ENCODE measurements at regions not wholly inside any gene's neighbourhood (a gene's known extent, or its start where the extent isn't known, plus 50 kb on each side); places are given as distances from the start of the nearest gene placed in this dataset.

DNA sequence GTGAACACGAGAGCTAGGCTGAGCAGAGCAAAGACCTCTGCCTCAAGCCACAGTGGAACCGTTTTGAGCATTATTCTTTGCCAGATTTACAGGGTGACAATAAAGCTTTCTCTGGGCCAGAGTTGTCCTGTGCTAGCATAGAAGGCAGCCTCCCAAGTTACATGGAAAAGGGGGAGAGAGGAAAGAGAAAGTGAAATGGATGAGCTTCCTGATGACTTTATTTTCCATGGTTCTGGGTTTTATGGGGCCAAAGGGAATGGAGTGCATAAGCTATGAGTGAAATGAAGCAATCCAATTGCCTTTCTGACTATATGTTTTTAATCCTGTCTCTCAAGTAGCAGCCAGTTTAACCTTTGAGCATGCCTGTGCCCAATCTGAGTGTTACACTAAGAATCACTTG, 428.4 kb downstream of the COG6 start:
- Histone ChIP-seq H3K4me1 (ENCODE audit: control insufficient read depth in 2 of 3, insufficient read depth in 2 of 3, low read depth in 1 of 3, low read length in 3 of 3) (peaks cover 0 to 4% (median 0%) of the 10 kb centered on the region in 3 donors), H3K27ac (ENCODE audit: low read depth in 2 of 2, low read length in 2 of 2) (no peak overlapping the region), H3K36me3 (ENCODE audit: control insufficient read depth in 2 of 3, insufficient read depth in 3 of 3, low read length in 3 of 3) (no peaks in the 10 kb centered on the region), H3K27me3 (ENCODE audit: control insufficient read depth, insufficient read depth, low read length) (no peaks in the 10 kb centered on the region), H3K4me3 (ENCODE audit: low read length in 3 of 3) (no peak overlapping the region), H3K9me3 (ENCODE audit: control insufficient read depth in 2 of 3, insufficient read depth in 1 of 3, low read length in 3 of 3) (no peaks in the 10 kb centered on the region), H3K9ac (ENCODE audit: low read length in 3 of 3) (no peak overlapping the region)
- FAIRE-seq (no peak), DNase-seq (no peak)
- intact Hi-C loops (cut with DNase I), result no loop called here
- TF ChIP-seq, protein P1, sequence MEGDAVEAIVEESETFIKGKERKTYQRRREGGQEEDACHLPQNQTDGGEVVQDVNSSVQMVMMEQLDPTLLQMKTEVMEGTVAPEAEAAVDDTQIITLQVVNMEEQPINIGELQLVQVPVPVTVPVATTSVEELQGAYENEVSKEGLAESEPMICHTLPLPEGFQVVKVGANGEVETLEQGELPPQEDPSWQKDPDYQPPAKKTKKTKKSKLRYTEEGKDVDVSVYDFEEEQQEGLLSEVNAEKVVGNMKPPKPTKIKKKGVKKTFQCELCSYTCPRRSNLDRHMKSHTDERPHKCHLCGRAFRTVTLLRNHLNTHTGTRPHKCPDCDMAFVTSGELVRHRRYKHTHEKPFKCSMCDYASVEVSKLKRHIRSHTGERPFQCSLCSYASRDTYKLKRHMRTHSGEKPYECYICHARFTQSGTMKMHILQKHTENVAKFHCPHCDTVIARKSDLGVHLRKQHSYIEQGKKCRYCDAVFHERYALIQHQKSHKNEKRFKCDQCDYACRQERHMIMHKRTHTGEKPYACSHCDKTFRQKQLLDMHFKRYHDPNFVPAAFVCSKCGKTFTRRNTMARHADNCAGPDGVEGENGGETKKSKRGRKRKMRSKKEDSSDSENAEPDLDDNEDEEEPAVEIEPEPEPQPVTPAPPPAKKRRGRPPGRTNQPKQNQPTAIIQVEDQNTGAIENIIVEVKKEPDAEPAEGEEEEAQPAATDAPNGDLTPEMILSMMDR (IDR thresholded peaks at IDR 0.05; ENCODE audit: borderline replicate concordance, extremely low read depth, insufficient read depth), result no peak

DNA sequence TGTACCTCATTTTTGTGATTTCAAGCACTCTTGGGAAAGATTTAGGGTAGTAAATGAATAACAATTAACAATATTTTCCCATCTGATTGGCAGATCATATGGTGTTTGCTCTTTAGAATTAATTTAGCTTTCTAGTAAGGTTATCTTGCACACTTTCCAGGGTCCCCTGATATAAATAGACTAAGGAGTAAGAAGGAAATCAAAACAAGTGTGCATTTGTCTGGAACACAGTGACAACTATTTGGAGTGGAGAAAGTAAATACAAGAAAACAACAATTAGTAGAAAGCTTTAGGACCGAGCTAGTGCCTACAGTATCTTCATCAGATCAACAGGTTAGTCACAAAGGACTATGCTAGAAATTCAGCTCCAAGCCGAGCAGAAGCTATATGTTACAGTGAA, 429.5 kb downstream of the COG6 start:
- intact Hi-C loops (cut with DNase I), result no loop called here
- H3K27me3 ChIP-seq (ENCODE audit: control insufficient read depth, insufficient read depth, low read length), result no peaks in the 10 kb centered on the region
- peaks cover 0 to 4% (median 0%) of the 10 kb centered on the region in 3 donors for H3K4me1 ChIP-seq (ENCODE audit: control insufficient read depth in 2 of 3, insufficient read depth in 2 of 3, low read depth in 1 of 3, low read length in 3 of 3)
- H3K36me3 ChIP-seq (ENCODE audit: control insufficient read depth in 2 of 3, insufficient read depth in 3 of 3, low read length in 3 of 3), result no peaks in the 10 kb centered on the region
- FAIRE-seq (no peak), DNase-seq (no peak)
- no peak overlapping the region for H3K27ac ChIP-seq (ENCODE audit: low read depth in 2 of 2, low read length in 2 of 2)
- H3K4me3 ChIP-seq (ENCODE audit: low read length in 3 of 3), result no peak overlapping the region
- no peaks in the 10 kb centered on the region for H3K9me3 ChIP-seq (ENCODE audit: control insufficient read depth in 2 of 3, insufficient read depth in 1 of 3, low read length in 3 of 3)
- TF ChIP-seq, protein P1 (IDR thresholded peaks at IDR 0.05; ENCODE audit: borderline replicate concordance, extremely low read depth, insufficient read depth), result no peak
- H3K9ac ChIP-seq (ENCODE audit: low read length in 3 of 3), result no peak overlapping the region

DNA sequence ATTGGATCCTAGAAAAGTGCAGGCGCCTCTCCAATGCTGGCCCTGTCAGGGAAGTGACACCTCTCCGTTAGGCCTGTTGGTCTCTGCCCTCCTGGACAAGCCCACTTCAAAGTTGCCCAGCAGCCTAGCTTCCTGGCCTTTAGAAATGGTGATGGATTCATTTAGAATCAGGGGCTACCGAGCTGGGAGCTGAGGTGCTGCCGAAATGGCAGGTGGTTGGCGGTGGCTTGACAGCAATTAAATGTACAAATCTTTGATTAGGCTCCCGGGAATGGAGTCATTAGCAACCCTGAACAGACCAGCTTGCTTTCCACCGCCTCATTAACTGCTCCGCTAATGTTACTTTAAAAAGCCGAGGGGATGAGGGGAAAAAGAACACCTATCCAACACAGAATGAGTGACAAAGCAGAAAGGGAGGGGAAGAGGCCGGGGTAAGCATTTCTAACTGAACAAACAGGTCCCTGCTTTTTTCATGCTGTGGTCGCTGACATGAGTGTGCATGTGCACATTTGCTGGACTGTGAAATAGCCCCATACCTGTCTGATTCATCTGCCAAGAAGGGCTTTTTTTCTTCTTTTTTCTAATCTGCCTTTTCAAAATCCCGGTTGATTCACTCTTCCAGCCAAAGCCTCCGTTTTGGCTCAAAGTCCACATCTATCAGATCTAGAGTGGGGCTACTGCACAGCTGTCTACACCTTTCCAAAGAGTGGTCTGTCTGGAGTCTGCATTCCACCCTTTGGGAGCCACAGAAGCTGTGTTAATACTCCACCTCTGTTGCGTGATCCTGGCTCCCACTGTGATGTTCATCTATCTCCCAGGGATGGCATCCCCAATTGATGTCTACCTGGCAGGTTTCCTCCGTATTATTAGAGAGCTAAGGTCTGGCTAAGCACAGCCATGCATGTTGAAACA, 431.9 kb downstream of the COG6 start:
- intact Hi-C loops (cut with DNase I), result no loop called here
- no peaks in the 10 kb centered on the region for H3K36me3 ChIP-seq (ENCODE audit: control insufficient read depth in 2 of 3, insufficient read depth in 3 of 3, low read length in 3 of 3)
- peaks cover 0 to 4% (median 0%) of the 10 kb centered on the region in 3 donors for H3K4me1 ChIP-seq (ENCODE audit: control insufficient read depth in 2 of 3, insufficient read depth in 2 of 3, low read depth in 1 of 3, low read length in 3 of 3)
- H3K4me3 ChIP-seq (ENCODE audit: low read length in 3 of 3), result no peak overlapping the region
- no peaks in the 10 kb centered on the region for H3K9me3 ChIP-seq (ENCODE audit: control insufficient read depth in 2 of 3, insufficient read depth in 1 of 3, low read length in 3 of 3)
- no peak overlapping the region for H3K9ac ChIP-seq (ENCODE audit: low read length in 3 of 3)
- TF ChIP-seq, protein P1 (IDR thresholded peaks at IDR 0.05; ENCODE audit: borderline replicate concordance, extremely low read depth, insufficient read depth), result no peak
- no peaks in the 10 kb centered on the region for H3K27me3 ChIP-seq (ENCODE audit: control insufficient read depth, insufficient read depth, low read length)
- no peak for FAIRE-seq
- peak in 3 of 5 donors; percentile 62 to 81 (median 76) for DNase-seq
- no peak overlapping the region for H3K27ac ChIP-seq (ENCODE audit: low read depth in 2 of 2, low read length in 2 of 2)
